ENCODE measurements at regions not wholly inside any gene's neighbourhood (a gene's known extent, or its start where the extent isn't known, plus 50 kb on each side); places are given as distances from the start of the nearest gene placed in this dataset.

- TF ChIP-seq EZH2 (optimal IDR thresholded peaks at IDR 0.05; ENCODE audit: low read depth, low read length), result no peak
- no peak for TF ChIP-seq CTCF (IDR thresholded peaks at IDR 0.05; ENCODE audit: low read length)
Observed at GRCh38 chr15:95598251-95598855, 732.1 kb upstream of the NR2F2 start.

All from MM.1S (cell line).